Kidney (tissue), 13 donors: ENCODE measurements at regions not wholly inside any gene's neighbourhood (a gene's known extent, or its start where the extent isn't known, plus 50 kb on each side); places are given as distances from the start of the nearest gene placed in this dataset.

Experiments used
- DNase-seq, 5 donors: peaks; one replicate each; pipeline ENCODE4 v3.0.0-alpha.2; 2013 to 2020
- FAIRE-seq: peaks from 2 replicates; lab custom pipeline; 2012; peaks lifted over from hg19 to GRCh38; lab: Jason Lieb, UNC
- H3K27ac ChIP-seq, 2 donors: one replicate each; pipeline ENCODE4 v1.7.0; 2013; ENCODE audit warnings: low read depth in 2 of 2, low read length in 2 of 2, inconsistent platforms in 1 of 2
- H3K27me3 ChIP-seq: one replicate; pipeline ENCODE4 v1.7.1; 2013; ENCODE audit warnings: low read length, inconsistent platforms; ENCODE audit not compliant: control insufficient read depth, insufficient read depth
- H3K36me3 ChIP-seq, 3 donors: one replicate each; pipeline versions ENCODE4 v1.7.0 to v1.7.1; 2013; ENCODE audit warnings: low read length in 3 of 3, control low read depth in 1 of 3, inconsistent platforms in 1 of 3; ENCODE audit not compliant: insufficient read depth in 3 of 3, control insufficient read depth in 2 of 3
- H3K4me1 ChIP-seq, 3 donors: one replicate each; pipeline versions ENCODE4 v1.7.0 to v1.7.1; 2013; ENCODE audit warnings: low read length in 3 of 3, inconsistent platforms in 1 of 3, low read depth in 1 of 3; ENCODE audit not compliant: control insufficient read depth in 2 of 3, insufficient read depth in 2 of 3
- H3K4me3 ChIP-seq, 3 donors: one replicate each; pipeline versions ENCODE4 v1.7.0 to v1.8.1; 2013; ENCODE audit warnings: low read length in 3 of 3, control low read depth in 1 of 3, inconsistent platforms in 1 of 3
- H3K9ac ChIP-seq, 3 donors: one replicate each; pipeline versions ENCODE4 v1.7.0 to v1.7.1; 2013; ENCODE audit warnings: low read length in 3 of 3, control low read depth in 1 of 3, inconsistent platforms in 1 of 3
- H3K9me3 ChIP-seq, 3 donors: one replicate each; pipeline versions ENCODE4 v1.7.0 to v1.7.1; 2013; ENCODE audit warnings: low read length in 3 of 3, control low read depth in 1 of 3, inconsistent platforms in 1 of 3; ENCODE audit not compliant: control insufficient read depth in 2 of 3, insufficient read depth in 1 of 3
- CTCF ChIP-seq: IDR thresholded peaks from 3 replicates; pipeline ENCODE4 v1.5.1; 2012; ENCODE audit warnings: mild to moderate bottlenecking, moderate library complexity, borderline replicate concordance; ENCODE audit not compliant: insufficient read depth; ENCODE audit errors: extremely low read depth
- intact Hi-C: fragments of 100-400 bp; cut with DNase I; formaldehyde crosslinking; loops from one replicate; pipeline ENCODE4 v1.11.1; 2022
- donor health status: control.
- donor health status: control.
- donor health status: control.
- donor health status: control.
- donor health status: control.
- donor health status: DM: yes; HTN: yes; CAD: no.
- donor health status: Normal renal cell carcinoma (clear cell type).

GRCh38 chr2:128457006-128457604 lies 138.4 kb upstream of the HS6ST1 start:
- H3K4me1 ChIP-seq, result peaks cover 0 to 5% (median 0%) of the 10 kb centered on the region in 3 donors
- no peak overlapping the region for H3K27ac ChIP-seq
- intact Hi-C loops, result no loop called here
- peak in 1 of 5 donors; percentile 41 for DNase-seq
- H3K9ac ChIP-seq, result no peak overlapping the region
- FAIRE-seq, result no peak
- TF ChIP-seq CTCF, result no peak
- H3K36me3 ChIP-seq, result no peaks in the 10 kb centered on the region
- H3K4me3 ChIP-seq, result no peak overlapping the region
- no peaks in the 10 kb centered on the region for H3K27me3 ChIP-seq
- H3K9me3 ChIP-seq, result peaks cover 0 to 6% (median 0%) of the 10 kb centered on the region in 3 donors

GRCh38 chr2:128457716-128458115 lies 139.0 kb upstream of the HS6ST1 start:
- H3K9me3 ChIP-seq, result peaks cover 0 to 6% (median 0%) of the 10 kb centered on the region in 3 donors
- intact Hi-C loops, result no loop called here
- no peak overlapping the region for H3K9ac ChIP-seq
- DNase-seq (no peak), FAIRE-seq (no peak)
- H3K4me3 ChIP-seq, result no peak overlapping the region
- no peaks in the 10 kb centered on the region for H3K27me3 ChIP-seq
- no peak overlapping the region for H3K27ac ChIP-seq
- no peaks in the 10 kb centered on the region for H3K36me3 ChIP-seq
- H3K4me1 ChIP-seq, result peaks cover 0 to 5% (median 0%) of the 10 kb centered on the region in 3 donors
- TF ChIP-seq CTCF, result no peak

GRCh38 chr2:128458505-128458904 lies 139.8 kb upstream of the HS6ST1 start:
- intact Hi-C loops, result no loop called here
- no peak overlapping the region for H3K4me3 ChIP-seq
- no peak for TF ChIP-seq CTCF
- no peak overlapping the region for H3K27ac ChIP-seq
- no peaks in the 10 kb centered on the region for H3K36me3 ChIP-seq
- no peak for DNase-seq
- FAIRE-seq, result no peak
- H3K9me3 ChIP-seq, result peaks cover 0 to 6% (median 0%) of the 10 kb centered on the region in 3 donors
- H3K9ac ChIP-seq, result no peak overlapping the region
- peaks cover 0 to 5% (median 0%) of the 10 kb centered on the region in 3 donors for H3K4me1 ChIP-seq
- H3K27me3 ChIP-seq, result no peaks in the 10 kb centered on the region

GRCh38 chr2:128464456-128464855 lies 145.8 kb upstream of the HS6ST1 start:
- intact Hi-C loops, result no loop called here
- H3K27me3 ChIP-seq, result no peaks in the 10 kb centered on the region
- no peak overlapping the region for H3K4me3 ChIP-seq
- TF ChIP-seq CTCF, result no peak
- no peaks in the 10 kb centered on the region for H3K36me3 ChIP-seq
- no peak overlapping the region for H3K27ac ChIP-seq
- DNase-seq (no peak), FAIRE-seq (no peak)
- H3K9me3 ChIP-seq, result peaks cover 0 to 9% (median 0%) of the 10 kb centered on the region in 3 donors
- H3K4me1 ChIP-seq, result no peaks in the 10 kb centered on the region
- no peak overlapping the region for H3K9ac ChIP-seq
